ENCODE measurements at regions not wholly inside any gene's neighbourhood (a gene's known extent, or its start where the extent isn't known, plus 50 kb on each side); places are given as distances from the start of the nearest gene placed in this dataset.

- Histone ChIP-seq H2AFZ (ENCODE audit: low read depth, low read length, poor library complexity, severe bottlenecking) (no peak overlapping the region), H3K36me3 (ENCODE audit: control insufficient read depth in 1 of 2, insufficient read depth in 2 of 2, low read length in 2 of 2) (no peaks in the 10 kb centered on the region), H3K9ac (ENCODE audit: low read length) (no peak overlapping the region), H3K9me3 (ENCODE audit: control insufficient read depth in 1 of 2, insufficient read depth in 1 of 2, low read depth in 1 of 2, low read length in 2 of 2) (0 out of 4 replicates have a peak, but pooled peaks cover 0 to 5% of the 10 kb centered on the region in 2 experiments), H3K27ac (ENCODE audit: low read depth, low read length) (no peak overlapping the region), H4K20me1 (ENCODE audit: insufficient read depth) (no peaks in the 10 kb centered on the region), H3K4me3 (replicated peaks in 1 of 2; ENCODE audit: low read depth in 1 of 2, low read length in 2 of 2) (no peak overlapping the region), H3K4me1 (ENCODE audit: control insufficient read depth in 1 of 2, insufficient read depth in 2 of 2, low read length in 2 of 2) (no peaks in the 10 kb centered on the region), H3K79me2 (ENCODE audit: insufficient read depth, low read length) (no peaks in the 10 kb centered on the region), H3K27me3 (ENCODE audit: insufficient read depth, low read length) (no peaks in the 10 kb centered on the region), H3K4me2 (ENCODE audit: low read length) (no peak overlapping the region), H3K9me2 (ENCODE audit: insufficient read depth) (no peaks in the 10 kb centered on the region)
- no peak for TF ChIP-seq REST (IDR thresholded peaks at IDR 0.05; ENCODE audit: low read depth)
- no peak for TF ChIP-seq EGR1 (IDR thresholded peaks at IDR 0.05; ENCODE audit: low read depth)
- no peak for TF ChIP-seq POLR2AphosphoS5 (IDR thresholded peaks at IDR 0.05; ENCODE audit: low read depth, low read length)
- no peak for TF ChIP-seq SIN3A (IDR thresholded peaks at IDR 0.05; ENCODE audit: low read depth)
- TF ChIP-seq RAD21 (IDR thresholded peaks at IDR 0.05; ENCODE audit: low read depth), result no peak
- TF ChIP-seq MAX (IDR thresholded peaks at IDR 0.05), result no peak
- TF ChIP-seq ZFX (IDR thresholded peaks at IDR 0.05), result no peak
- TF ChIP-seq TCF7L2 (IDR thresholded peaks at IDR 0.05; ENCODE audit: borderline replicate concordance, extremely low read depth, insufficient read depth, insufficient read length), result no peak
- no peak for TF ChIP-seq SP1 (IDR thresholded peaks at IDR 0.05; ENCODE audit: low read depth)
- TF ChIP-seq CTCF (IDR thresholded peaks at IDR 0.05 in 2 of 3, conservative IDR thresholded peaks at IDR 0.05 in 1 of 3; ENCODE audit: borderline replicate concordance in 1 of 3, insufficient read depth in 1 of 3, low read depth in 2 of 3, low read length in 2 of 3), result no peak
- no peak for TF ChIP-seq CBX3 (IDR thresholded peaks at IDR 0.05; ENCODE audit: low read depth)
- TF ChIP-seq POLR2A (IDR thresholded peaks at IDR 0.05; ENCODE audit: borderline replicate concordance, extremely low read depth, insufficient read depth, insufficient read length), result no peak
- no peak for TF ChIP-seq ATF3 (IDR thresholded peaks at IDR 0.05)
- no peak for TF ChIP-seq EZH2phosphoT487 (IDR thresholded peaks at IDR 0.05; ENCODE audit: borderline replicate concordance)
- TF ChIP-seq ZNF274 (IDR thresholded peaks at IDR 0.05; ENCODE audit: low read depth, low read length), result no peak
- no peak for TF ChIP-seq JUND (IDR thresholded peaks at IDR 0.05)
- TF ChIP-seq SRF (IDR thresholded peaks at IDR 0.05; ENCODE audit: low read depth), result no peak
- no peak for TF ChIP-seq YY1 (IDR thresholded peaks at IDR 0.05; ENCODE audit: extremely low read depth, insufficient replicate concordance, low read depth, low read length)
- RAD21 ChIA-PET (ENCODE audit: low non-redundant PET in 1 of 2, low total read pairs in 2 of 2, uncharacterized antibody in 2 of 2, unreplicated experiment in 2 of 2), result no interaction called here
- DNase-seq (ENCODE audit: low read depth, low spot score) (no peak), ATAC-seq (no peak)
- intact Hi-C loops (cut with micrococcal nuclease), result no loop called here
- CTCF ChIA-PET, result no interaction called here
- POLR2A ChIA-PET, result no interaction called here
- no TSS peak for BruUV-seq (replicated peaks)
Measured at GRCh38 chr12:33529031-33529430, 89.4 kb upstream of the SYT10 start.

Data from HCT116 (cell line).